Germinal center (tissue), 1 donor: ENCODE measurements at regions not wholly inside any gene's neighbourhood (a gene's known extent, or its start where the extent isn't known, plus 50 kb on each side); places are given as distances from the start of the nearest gene placed in this dataset.

Source experiments
- DNase-seq: peaks from one replicate; pipeline ENCODE4 v3.0.0; 2012; ENCODE audit warnings: mixed read lengths, low spot score

DNA sequence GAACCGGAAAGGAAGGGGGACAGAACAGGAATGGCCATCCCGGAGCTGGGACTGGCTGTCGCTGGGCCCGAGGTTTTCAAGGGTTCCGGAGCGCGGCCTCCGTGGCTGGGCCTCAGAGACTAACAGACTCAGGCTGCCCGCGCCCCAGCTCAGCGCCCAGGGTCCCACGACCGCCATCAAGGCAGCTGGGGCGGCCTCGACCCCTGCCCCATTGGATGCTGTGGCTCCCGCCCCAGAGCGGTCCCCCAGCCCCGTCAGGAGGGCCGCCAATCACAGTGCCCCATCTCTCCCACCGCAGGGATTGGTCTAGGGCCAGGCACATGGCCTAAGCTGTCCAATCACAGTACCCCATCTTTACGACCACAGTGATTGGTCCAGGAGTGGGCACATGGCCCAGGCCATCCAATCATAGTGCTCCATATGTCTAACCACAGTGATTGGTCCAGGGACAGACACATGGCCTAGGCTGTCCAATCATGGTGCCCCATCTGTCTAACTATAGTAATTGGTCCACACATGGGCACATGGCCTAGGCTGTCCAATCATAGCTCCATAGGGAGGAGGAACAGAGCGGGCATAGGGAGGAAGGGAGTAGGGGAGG lies 105.3 kb upstream of the NKX1-1 start:
- no peak for DNase-seq

DNA sequence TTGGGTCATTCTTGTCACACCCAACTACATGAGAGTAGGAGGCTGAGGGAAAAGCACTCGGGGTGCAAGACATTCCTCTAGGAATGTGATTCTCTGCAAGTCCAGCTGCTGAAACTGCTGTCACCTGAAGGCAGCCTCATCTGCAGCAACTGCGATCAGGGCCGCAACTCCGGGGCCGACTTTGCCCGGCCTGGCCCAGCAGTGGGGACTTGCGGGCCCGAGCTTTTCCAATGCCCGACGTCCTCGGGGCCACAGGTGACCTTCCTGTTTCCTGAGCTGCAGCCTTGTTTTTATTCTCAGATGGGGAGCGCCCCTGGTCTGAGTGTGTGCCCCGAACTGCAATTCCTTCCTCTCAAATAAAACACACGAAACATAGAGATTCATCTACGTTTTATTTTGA lies 104.7 kb upstream of the NKX1-1 start:
- DNase-seq: no peak

DNA sequence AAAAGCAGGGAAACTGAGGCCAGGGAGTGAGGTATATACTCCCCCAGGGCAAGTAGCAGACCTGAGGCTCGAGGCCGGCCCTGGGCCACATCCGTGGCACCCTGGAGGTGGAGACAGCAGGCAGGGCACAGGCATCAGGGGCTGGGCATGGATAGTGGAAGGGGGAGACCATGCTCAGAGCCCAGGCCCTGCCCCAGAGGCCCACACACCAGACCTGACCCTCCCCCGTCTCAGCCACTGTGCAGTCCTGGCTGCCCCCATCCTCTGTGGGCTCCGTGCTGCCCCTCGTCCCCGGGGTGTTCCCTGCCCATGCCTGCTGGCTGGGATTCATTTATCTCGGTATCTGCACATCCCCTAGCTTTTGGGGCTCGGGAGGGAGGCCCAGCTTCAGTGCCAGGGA lies 103.1 kb upstream of the NKX1-1 start:
- DNase-seq: no peak

DNA sequence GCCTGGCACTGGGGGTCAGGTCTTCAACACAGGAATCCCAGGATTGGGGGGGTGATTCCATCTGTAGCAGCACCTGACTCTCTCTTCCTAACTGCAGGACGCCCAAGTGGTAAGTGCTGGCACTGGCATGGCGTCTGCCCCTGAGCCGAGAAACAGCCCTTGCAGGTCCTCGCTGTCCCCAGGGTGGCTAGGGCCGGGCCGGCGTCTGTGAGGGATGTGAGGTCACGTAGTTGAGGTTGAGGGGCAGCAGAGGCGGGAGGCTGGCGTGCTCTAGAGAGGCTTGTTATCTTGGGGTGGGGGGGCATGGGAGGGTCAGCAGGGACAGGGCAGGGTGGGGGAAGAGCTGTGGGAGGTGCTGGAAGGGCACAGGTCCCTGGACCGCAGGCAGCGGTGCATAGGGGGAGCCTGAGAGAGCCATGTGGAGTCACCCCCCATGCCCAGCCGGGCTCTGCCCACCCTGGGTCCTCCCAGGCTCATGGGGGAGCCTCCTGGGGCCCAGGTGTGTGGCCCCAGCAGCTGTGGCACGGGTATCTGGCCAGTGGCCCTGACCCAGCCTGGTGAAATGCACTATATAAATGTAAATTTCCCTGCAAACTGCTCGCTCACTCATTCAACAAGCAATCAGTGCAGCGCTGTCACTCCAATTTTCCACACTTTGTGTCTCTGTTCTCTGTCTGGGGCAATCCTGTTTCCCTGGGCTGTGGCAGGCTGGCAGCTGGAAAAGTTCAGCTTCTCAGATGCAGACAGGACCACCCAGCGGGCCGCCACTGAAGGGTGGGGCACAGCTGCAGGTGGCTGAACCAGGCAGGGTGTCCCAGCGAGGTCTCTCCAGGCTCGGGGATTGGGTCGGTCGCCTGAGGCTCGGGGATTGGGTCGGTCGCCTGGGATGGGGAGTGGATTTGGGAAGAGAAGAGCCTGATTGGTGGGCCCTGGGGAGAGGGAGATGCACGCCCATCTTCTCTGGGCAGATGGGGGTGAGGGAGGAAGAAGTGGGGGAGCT lies 102.2 kb upstream of the NKX1-1 start:
- DNase-seq: no peak

DNA sequence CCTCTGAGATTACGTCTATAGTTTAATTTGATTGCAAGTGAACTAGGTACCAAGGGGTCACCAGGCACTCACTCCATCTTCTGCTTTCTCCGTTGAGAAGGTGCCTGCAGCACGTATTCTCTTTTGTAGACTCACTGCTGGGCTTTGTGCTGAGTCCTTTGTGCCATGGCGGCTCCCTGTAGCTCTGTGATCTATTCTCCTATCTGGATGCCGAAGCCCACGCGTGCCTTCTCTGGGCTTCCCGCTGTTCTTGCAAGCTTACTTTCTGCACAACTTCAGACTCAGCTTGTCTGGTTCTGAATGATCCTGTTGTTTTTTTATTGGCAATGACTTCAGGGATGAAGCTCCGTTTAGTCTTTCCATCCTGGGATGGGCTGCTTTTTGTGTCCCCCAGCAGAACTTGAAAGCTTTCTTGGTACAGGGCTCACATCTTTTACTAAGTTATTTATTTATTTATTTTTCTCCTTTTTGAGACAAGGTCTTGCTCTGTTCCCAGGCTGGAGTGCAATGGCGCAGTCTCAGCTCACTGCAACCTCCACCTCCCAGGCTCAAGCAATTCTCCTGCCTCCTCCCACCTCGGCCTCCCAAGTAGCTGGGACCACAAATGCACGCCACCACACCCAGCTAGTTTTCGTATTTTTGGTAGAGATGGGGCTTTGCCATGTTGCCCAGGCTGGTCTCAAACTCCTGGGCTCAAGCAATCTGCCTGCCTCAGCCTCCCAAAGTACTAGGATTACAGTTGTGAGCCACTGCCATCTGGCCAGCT lies 100.9 kb upstream of the NKX1-1 start:
- DNase-seq: no peak

DNA sequence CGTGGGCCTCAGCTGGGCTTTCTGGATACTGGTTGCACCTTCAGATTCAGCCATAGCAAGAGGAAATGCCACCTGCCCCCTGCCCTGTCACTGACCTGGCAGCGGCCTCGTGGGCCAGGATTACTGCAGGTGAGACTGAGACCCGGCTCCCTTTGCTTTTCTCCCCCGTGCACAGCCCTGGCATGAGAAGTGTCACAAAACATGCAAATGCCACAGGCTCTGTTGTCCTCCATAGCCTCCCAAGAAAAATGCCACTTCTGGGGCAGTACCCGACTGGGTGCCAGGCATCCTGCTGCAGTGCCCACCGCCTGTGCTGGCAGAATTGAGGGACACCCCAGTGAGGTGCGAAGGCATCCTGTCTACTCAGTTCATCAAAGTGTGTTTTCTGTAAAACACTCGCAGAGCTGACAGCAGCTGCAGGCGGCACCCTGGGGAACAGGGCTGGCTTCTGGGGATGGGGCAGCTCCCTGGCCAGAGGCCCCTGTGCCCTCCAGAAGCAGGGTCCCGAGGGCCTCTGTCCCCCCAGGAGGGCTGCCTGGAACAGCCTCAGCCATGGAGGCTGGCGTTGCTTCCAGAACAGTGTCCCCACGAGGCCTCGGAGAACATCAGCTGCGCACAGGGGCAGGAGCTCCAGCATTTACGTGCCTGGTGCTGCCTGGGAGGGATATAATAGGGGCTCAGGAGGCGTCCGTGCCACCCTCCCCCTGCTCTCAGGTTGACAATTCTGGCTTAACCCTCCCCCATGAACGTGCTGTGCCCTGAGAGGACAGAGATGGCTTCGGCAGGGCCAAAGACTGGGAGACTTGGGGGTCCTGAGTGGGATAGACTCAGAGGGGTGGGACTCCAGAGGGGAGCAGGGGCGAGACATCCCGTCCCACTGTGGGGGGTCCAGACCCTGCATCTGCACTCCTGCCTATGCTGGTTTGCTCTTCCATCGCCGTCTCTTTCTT lies 99.5 kb upstream of the NKX1-1 start:
- no peak for DNase-seq

DNA sequence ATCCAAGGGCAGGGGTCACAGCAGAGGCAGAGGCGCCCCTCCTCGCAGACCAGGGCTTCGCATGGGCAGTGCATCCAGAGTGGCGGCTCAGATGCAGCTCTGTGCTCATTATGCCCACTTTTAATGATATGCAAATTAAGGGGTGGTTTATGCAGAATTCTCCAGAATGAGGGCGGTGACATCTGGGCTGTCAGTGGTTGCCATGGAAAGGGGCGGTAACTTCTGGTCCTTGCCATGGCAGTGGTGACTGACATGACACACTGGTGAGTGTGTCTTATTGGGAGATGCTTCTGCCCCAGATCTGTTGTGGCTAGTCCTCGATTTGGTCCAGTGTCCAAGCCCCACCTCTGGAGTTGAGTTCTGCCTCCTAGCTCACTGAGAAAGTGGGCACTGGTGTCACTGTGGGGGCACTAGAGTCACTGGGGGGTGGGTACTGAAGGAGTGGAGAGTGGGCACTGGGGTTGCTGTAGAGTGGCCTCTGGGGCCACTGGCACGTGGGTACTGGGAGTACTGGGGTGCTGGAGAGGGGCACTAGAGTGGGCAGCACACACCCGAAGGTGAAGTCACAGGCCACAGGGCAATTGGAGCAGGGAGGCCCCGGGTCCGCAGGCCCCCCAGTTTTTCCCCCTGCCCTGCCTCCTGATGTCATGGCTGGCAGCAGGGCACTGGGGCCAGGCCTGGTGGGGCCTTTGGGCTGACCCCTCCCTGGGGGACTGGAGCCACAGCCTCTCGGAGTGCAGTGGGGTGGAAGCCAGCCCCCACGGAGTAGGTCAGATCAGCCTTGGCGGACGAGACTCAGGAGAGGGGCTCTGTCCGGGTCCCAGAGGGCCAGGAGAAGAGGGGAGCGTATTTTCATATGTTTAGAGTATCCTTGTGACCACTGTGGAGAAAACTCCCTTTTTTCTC lies 98.6 kb upstream of the NKX1-1 start:
- no peak for DNase-seq

DNA sequence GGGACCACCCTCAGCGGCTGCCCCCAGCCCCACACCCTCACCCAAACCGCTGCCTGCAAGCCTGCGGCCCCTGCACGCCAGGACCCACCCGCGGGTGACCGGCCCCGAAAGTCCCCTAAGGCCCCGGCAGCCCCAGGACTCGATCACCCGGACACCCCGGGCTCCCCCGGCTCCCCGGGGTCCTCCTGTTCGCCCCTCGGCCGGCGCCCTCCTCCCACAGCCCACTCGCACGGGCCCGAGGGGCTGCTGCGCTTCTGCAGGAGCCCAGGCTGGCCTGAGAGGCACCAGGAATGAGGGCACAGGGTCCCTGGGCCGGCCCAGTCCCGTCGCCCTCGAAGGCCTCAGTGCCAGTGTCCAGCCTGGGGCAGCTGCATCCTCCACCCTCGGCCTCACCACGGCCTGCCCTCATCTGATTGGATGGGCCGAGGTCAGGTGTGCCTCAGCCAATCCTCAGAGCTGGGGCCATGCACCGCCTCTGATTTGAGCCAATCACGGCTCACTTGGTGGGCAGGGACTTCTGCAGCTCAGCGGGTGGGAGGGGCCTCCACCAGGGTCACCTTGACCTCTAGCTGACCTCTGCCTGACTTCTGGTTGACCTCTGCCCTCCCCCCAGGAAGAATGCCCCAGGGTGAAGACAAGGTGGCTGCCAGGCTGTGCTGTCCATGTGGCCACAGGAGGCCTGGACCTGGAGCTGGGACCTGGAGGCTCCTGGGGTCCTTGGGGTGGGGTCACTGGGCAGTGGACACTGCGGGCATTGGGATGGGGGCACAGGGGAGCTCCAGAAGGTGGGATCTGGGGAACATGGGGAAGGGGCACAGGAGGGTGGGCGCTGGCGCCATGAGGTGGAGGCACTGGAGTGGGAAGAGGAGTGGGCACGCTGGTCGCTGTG lies 97.6 kb upstream of the NKX1-1 start:
- DNase-seq: no peak

DNA sequence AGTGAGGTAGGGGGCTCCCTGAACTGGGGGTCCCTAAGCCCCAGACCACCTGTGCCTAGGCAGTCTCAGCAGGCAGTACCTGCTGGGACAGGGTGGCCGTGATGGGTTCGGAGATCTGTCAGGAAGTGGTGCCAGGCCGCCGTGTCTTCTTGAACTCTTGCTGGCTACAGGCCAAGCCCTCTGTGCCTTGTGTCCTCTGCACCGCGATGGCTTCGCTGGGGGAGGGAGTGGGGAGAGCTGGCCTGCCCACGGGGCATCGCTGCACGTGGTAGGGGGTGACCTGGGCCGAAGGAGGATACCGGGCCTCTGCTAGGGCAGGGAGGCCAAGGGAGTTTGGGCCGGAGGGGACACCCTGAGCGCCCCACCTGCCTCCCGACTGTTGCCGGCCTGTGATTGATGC lies 96.7 kb upstream of the NKX1-1 start:
- no peak for DNase-seq

DNA sequence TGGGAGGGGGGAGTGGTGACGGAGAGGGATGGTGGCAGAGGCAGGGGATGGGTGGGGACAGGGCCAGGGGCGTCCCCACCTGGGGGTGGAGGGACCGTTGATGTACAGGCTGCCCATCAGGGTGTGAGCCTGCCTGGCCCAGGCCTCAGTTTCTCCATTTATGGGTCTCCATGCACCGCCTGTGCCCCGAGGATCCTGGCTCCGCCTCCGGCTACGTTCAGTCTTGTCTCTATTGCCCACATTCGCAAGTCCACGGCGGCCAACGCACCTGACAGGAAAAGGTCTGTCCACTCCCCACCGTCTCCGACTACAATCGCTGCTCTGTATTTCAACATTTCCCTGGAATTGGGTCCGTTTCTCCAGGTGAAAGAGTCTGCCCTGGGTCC lies 96.3 kb upstream of the NKX1-1 start:
- DNase-seq: no peak

DNA sequence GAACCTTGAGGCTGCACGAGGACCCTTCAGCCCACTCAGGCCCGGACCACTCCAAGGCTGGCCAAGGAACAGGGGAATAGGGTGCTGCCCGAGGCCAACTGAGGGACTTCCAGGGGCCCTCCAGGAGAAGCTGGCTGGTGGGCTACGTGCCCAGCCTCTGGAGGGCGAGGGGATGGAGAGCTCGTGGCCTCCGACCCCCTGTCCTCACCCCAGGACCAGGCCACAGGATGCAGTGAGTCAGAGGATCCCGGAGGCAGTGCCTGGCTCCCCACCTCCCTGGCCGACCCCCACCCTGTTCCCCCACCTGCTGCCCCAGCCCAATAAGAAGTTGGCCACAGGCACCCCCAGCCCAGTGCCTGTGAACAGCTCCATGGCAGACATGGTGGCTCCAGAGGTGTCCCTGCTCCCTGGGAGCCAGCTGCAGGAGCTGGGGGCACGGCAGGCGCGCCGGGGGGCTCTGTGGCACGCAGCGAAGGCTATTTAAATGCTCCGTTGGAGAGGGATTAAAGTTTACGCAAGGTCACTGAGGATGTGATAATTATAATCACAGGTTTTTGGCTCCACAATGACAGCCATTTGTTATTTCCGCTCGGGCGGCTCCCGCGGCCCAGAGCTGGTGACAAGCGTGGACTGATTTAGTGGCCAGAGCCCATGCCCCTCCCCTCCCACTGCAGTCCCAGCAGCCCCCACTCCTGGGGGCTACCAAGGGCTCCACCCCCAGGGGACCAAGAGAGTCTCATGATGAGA lies 95.7 kb upstream of the NKX1-1 start:
- DNase-seq: no peak

DNA sequence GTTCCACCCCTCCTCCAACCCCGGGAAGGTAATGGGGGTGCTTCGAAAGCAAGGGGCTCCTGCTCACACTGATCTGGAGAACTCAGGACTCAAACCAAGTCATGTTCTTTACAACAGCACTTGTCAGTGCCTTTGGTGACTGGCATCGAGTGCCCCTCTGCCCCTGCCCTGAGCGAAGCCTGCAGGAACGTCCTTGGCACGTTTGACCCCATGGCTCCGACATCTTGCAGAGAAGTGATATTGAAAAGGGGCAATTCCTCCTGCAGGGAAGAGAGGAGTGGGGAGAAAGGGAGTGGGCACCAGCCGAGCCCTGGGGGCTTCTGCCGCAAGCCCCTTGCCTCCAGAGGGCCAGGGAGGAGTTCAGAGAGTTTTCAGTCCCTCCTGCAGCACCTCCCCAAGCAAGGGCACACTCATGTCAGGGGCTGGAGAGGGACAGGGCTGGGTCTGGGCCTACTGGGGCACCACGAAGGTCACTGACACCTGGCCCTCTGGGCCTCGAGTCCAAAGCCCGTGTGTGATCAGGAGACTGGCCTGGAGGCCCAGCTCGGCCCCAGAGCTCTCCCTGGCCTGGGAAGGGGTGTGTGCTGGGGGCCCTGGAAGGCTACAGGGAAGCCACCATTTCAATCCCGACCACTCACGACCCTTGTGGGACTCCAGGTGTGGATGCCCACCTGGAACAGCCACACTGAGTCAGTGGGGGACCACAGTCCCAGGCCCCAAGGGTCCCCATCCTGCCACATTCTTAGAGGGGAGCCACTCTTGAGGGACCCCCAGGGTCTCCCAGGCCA lies 94.9 kb upstream of the NKX1-1 start:
- DNase-seq: no peak

DNA sequence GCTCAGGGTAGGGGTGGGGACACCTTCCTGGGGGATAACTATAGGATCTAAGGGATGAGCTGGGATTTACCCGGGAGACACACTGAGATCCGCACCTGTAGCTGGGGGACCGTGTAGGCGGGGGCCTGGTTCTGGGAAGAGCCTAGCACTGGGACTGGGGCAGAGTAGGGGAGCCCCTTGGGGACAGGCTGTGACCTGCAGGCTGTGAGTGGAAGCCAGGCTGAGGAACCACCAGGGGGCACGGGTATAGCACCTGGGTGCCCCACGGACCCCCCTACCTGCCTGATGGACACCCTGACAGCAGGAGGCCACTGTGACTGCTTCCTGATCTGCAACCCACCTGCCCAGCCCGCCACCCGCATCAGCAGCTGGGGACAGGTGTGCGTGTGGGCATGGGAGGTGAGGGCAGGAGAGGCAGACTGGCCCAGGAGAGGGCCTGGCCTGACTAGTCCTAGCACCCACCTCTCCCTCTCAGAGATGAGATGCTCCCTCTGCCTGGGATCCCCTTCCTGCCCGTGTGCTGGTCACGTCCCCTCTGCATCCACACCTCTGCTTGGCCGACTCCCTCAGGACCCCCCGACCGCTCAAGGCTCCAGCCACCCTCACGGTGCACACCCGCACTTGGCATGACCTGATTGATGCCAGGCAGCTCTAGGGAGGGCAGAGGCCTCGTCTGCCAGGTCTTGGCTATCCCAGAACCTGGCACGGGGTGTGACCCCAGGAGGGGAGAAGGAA lies 94.2 kb upstream of the NKX1-1 start:
- DNase-seq: no peak

DNA sequence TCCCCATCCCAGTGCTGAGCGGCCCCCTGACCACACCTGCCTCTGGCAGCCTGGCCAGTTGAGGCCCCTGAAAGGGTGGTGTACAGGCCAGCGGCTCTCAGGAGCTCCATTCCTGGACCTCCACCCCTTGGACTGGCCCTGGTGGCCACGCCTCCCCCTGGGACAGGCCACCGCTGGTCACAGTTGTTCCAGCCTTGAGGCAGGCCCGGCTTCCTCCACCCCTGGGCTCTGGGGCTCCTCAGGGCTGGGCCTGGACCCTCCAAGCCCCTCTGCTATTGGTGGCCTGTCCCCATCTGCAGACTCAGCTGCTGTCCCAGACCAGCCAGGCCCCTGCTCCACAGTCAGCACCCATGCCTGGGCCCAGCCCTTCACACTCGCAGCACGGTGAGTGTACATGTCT lies 93.2 kb upstream of the NKX1-1 start:
- DNase-seq: no peak

DNA sequence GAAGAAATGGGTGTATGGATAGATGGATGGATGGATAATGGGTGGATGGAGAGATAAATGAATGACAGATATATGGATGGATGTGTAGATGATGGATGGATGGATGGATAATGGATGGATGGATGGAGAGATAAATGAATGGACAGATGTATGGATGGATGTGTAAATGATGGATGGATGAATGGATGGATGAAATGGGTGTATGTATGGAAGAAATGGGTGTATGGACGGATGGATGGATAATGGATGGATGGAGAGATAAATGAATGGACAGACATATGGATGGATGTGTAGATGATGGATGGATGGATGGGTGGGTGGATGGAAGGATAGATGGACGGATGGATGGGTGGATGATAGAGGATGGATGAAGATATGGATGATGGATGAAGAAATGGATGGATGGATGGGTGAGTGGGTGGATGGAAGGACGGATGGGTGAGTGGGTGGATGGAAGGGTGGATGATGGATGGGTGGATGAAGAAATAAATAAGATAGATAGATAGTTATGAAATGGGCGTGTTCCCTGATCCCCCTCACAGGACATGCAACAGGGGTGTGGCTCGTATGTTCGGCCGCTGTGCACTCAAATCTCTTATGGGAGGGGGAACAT lies 91.1 kb upstream of the NKX1-1 start:
- DNase-seq: no peak

DNA sequence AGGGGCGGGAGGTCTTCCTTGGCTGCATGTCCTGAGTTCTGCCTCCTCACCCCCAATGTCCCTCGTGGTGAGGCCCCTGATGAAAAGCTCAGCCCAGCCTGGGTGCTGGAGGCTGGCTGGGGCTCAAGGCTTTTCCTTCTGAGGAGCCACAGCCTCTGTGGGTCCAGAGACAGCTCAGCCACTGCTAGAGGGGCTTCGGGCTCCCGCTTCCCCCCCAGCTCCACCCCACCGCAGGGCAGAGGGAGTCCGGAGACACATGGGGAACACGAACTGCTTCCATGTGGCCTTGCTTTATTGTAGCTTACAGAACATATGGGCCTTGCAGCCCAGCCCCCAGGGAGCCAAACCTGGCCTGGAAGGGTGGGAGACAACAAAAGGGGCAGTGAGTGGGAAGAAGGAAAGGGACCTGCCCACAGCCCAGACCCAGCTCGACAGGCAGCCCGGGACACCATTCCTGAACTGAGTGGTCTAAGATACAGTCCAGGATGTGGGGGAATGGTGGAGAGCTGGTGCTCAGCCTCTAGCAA lies 89.9 kb upstream of the NKX1-1 start:
- no peak for DNase-seq
